ENCODE measurements at regions not wholly inside any gene's neighbourhood (a gene's known extent, or its start where the extent isn't known, plus 50 kb on each side); places are given as distances from the start of the nearest gene placed in this dataset.
"Not testable (repeated sequence)": the region's sequence is repeated elsewhere in the genome, so short reads cannot be mapped to it uniquely, and the experiment has no call there.

DNA sequence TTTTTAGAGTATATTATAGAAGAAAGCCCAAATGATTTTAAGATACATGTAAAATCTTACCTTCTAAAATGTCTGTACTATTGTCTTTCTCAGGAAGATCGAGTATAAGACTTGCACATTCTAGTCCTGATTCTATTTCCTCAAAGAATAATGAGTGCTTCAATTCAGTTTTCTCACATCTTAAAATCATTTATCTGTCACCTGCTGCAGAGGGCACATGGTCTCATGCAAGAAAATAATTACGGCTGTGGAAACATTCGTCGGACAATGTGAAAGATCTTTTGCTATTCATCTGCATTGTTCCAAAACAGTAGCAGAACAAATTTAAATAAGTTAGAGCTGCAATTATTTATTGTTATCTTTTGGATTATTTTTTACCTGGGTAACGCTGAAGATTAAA is 1403.5 kb downstream of the PCDH9 start:
- no peak for DNase-seq (ENCODE audit: low read depth in 3 of 3)

- no peak for DNase-seq (ENCODE audit: low read depth in 3 of 3)
These were observed 1405.1 kb downstream of the PCDH9 start for GRCh38 chr13:65825039-65825438.

DNA sequence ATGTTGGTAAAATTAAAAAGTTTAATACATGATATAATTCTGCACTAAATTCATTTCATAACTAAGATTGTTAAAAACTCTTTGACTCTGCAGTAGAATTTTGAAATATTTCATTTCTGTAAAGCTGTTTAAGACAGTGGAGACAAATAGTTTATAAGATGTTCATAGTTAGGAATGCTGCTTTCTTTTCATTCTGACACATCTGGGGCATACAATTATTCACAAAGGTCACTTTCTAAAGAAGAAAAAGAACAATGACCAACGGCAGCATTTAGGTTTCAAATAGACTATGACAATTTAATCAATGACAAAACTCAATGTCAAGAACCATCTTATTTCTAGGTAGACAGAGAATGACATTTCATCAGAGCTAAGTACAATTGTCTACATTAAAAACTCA is 1422.1 kb downstream of the PCDH9 start:
- DNase-seq (ENCODE audit: low read depth in 3 of 3), result no peak

DNA sequence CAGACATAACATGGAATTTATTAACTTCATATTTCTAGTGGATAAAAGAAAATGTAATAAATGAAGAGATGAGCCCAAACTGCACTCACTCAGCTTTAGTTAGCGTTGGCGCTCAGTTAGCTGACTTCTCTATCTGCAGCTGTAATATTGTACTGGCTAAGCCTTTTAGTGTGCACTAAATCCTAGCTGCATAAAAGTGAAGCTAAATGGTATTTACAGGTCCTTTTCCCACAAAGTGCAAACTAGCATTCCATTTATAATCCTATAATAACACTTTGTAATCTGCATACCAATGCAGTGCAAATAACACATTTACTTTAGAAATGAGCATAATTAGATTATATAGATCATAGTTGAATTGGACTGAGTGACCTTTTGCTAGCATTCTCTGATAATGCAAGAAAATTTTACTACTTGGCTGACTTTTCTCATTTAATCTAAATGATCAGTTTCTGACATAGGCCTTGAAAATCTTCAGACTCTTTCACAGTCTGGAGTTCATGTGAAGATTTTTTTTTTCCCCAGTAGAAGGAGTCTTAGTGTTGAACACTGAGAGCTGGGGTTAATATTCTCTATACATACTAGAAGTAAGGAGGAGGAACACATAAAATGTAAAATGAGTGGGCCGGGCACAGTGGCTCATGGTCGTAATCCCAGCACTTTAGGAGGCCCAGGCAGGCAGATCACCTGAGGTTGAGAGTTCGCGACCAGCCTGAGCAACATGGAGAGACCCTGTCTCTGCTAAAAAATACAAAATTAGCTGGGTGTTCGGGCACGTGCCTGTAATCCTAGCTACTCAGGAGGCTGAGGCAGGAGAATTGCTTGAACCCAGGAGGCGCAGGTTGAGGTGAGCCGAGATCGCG is 1426.4 kb downstream of the PCDH9 start:
- no peak for DNase-seq (ENCODE audit: low read depth in 3 of 3)

- no peak for DNase-seq (ENCODE audit: low read depth in 3 of 3)
These were observed 1440.3 kb downstream of the PCDH9 start for GRCh38 chr13:65789815-65790214.

GRCh38 chr13:65787082-65787481 is 1443.1 kb downstream of the PCDH9 start:
- no peak for DNase-seq (ENCODE audit: low read depth in 3 of 3)

DNA sequence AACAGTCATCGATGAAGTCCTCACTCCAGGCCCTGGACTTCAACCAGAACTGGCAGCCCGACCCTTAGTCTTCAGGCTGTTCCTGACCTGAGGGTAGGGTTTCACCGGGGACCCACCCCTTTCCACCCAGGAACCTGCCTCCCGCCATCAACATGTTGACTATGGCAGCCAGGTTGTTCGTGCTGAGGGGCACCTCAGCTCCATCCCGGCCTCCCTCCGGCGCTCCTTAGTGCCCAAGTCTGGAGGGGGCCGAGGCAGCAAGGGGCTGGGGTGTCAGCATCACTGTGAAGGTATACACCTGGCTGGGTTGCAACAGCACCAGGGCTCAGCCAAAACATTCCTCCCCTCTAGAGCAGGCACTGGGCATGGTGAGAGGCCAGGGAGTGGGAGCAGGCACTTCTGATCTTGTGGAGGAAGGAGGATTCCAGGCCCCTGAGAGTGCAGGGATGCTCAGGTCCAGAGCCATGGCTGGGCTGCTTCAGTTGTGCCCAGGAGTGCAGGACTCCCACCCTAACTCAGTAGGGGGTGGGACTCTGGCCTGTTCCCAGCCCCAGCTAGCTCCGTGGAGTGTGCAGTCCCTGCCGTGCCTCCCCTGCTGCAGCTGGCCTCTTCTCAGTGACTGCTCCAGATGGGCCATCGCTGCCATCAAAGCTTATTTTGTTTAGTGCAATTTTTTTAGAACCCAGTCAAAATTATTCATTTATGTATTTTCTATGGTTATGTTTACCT is 1445.9 kb downstream of the PCDH9 start:
- DNase-seq (ENCODE audit: low read depth in 3 of 3), result no peak

GRCh38 chr13:65783383-65783782 is 1446.8 kb downstream of the PCDH9 start:
- DNase-seq (ENCODE audit: low read depth in 3 of 3), result no peak

DNA sequence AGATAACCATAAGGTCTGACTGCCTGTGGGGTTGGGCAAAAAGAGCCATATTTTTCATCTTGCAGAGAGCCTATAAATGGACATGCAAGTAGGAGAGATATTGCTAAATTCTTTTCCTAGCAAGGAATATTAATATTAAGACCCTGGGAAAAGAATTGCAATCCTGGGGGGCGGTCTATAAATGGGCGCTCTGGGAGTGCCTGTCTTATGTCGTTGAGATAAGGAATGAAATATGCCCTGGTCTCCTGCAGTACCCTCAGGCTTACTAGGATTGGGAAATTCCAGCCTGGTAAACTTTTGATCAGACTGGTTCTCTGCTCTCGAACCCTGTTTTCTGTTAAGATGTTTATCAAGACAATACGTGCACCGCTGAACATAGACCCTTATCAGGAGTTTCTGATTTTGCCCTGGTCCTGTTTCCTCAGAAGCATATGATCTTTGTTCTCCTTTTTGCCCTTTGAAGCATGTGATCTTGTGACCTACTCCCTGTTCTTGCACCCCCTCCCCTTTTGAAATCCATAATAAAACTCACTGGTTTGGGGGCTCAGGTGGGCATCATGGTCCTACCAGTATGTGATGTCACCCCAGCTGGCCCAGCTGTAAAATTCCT is 1458.3 kb downstream of the PCDH9 start:
- DNase-seq (ENCODE audit: low read depth in 3 of 3), result not testable (repeated sequence)

- no peak for DNase-seq (ENCODE audit: low read depth in 3 of 3)
These were observed 1461.6 kb downstream of the PCDH9 start for GRCh38 chr13:65768545-65768944.

DNA sequence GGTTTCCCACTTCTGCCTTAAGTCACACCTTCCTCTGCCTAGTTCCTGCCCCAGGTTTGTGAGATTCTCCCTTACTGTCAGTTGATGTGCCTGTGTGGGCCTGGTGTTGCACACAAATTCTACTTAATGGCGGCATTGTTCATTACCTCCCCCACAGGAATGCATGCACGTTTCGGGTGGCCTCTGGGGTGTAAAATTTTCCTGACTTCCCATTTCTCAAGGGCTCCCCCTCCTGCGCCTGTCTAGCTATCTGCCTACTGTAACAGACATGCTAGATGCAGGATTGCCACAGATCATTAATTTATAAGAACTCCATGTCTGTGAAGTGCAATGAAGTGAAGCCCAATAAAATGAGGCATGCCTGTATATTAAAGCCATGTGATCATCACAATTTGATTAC is 1466.3 kb downstream of the PCDH9 start:
- no peak for DNase-seq (ENCODE audit: low read depth in 3 of 3)

DNA sequence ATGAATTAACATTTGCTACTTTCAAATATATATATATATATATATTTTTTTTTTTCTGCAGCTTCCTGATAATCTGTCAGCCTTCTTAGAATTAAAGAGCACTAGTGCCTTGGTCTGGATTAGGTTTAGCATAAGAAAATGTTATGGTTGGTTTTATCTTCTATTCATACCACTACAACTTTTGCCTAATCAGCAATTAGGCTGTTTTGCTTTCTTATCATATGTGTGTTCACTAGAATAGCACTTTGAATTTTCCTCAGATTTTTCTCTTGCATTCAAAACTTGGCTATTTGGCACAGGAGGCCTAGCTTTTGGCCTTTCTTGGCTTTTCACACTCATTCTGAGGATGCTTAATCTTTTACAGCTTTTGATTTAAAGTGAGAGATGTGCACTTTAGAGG is 1468.1 kb downstream of the PCDH9 start:
- no peak for DNase-seq (ENCODE audit: low read depth in 3 of 3)

- no peak for DNase-seq (ENCODE audit: low read depth in 3 of 3)
These were observed 1474.0 kb downstream of the PCDH9 start for GRCh38 chr13:65756071-65756671.

DNA sequence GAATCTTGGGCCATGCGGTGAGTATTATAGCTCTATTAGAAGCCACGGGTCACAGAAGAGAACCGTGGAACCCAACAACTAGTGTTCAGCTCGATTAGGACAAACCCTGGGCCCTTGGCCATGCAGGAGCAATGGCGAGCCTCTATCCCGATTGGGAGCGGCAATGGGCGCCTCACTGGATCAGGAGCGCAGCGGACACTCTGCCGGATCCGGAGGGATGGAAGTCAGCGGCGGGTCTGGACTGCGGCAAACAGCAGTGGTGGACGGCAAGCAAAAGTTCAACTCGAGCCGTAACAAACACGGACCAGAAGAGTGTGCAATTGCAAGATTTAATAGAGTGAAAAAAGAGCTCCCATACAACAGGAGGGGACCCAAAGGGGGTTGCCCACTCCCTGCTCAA is 1481.9 kb downstream of the PCDH9 start:
- DNase-seq (ENCODE audit: low read depth in 3 of 3), result no peak

GRCh38 chr13:65746406-65746921 is 1483.7 kb downstream of the PCDH9 start:
- no peak for DNase-seq (ENCODE audit: low read depth in 3 of 3)

DNA sequence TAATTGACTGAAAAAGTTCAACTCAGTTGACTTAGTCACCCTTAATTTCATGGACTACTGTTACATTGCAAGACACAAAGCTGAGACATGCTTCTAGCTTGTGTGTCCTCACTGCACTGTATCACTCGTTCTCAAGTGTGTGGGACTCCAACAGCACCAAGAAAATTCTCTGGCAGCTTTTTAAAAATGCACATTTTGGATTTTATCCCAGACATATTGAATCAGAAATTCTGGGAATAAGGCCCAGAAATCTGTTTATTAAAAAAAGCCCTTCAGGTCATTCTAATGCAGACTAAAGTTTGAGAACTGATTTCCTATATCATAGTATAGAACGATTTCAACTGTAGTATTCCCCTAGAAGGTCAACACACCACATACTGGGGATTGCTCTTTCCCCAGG is 1485.3 kb downstream of the PCDH9 start:
- no peak for DNase-seq (ENCODE audit: low read depth in 3 of 3)

DNA sequence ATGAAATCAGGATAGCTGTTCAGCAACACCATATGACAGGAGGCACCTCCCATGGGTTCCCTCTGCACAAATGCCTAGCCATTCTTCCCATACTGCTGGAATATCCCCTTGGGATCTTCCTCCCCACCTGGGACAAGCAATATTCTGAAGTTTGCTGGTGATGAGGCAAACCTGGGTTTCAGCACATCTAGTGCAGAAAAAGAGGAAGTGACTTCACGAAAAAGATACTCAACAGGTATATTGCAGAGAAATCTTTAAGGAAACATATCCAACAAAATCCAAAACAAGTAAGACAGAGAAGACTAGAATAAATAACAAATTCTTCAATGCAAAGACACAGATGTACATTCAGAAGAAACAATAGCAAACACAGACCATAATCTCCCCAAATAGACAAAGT is 1497.0 kb downstream of the PCDH9 start:
- DNase-seq (ENCODE audit: low read depth in 3 of 3), result no peak

GRCh38 chr13:65727070-65727469 is 1503.1 kb downstream of the PCDH9 start:
- no peak for DNase-seq (ENCODE audit: low read depth in 3 of 3)

DNA sequence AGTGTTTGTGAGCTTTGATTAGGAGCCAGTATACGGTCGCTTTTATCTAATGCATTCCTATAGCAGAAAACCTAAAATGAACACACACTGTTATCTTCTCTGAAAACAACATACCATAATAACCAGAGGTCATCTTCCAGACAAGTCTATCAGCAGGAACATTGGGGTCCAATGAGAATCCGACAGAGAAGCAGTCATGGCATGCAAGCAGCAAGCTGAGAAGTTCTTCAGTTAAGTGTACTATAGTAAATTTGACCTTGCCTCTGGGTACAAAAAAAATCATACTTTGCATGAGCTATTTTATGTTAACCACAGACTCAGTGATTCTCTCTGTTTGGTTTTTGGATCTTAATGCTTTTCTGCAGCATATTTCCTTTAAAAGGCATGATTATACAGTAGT is 1505.1 kb downstream of the PCDH9 start:
- no peak for DNase-seq (ENCODE audit: low read depth in 3 of 3)

DNA sequence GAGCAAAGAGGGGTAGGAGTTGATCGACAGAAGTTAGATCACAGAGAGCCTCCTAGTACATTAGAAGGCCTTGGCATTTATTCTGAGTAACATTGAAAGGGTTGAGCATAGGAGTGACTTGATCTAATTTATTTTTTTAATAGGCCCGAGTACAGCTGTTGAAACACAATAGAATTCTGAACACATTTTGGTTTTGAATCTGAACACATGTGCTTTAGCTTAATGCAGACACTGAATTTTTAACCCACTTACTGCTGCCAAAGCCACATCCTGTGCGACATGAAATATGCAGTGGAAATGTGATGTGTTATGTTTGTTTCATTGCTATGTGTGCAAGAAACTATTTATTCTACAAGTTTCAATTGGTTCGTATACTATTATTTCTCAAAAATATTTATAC is 1505.9 kb downstream of the PCDH9 start:
- DNase-seq (ENCODE audit: low read depth in 3 of 3), result no peak

GRCh38 chr13:65722506-65722905 is 1507.6 kb downstream of the PCDH9 start:
- DNase-seq (ENCODE audit: low read depth in 3 of 3), result no peak

DNA sequence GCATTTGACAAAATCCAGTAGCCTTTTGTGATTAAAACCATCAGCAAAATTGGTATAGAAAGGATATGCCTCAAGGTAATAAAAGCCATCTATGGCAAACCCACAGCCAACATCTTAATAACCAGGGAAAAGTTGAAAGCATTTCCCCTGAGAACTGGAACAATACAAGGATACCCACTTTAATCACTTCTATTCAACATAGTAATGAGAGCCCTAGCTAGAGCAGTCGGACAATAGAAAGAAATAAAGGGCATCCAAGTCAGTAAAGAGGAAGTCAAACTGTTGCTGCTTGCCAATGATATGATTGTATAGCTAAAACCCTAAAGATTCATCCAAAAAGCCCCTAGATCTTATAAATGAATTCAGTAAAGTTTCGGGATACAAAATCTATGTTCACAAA is 1510.3 kb downstream of the PCDH9 start:
- no peak for DNase-seq (ENCODE audit: low read depth in 3 of 3)
